H9 (cell line): ENCODE measurements at regions not wholly inside any gene's neighbourhood (a gene's known extent, or its start where the extent isn't known, plus 50 kb on each side); places are given as distances from the start of the nearest gene placed in this dataset.
A peak's percentile ranks its signal among the peaks of the same experiment; 100 is the strongest.

ENCODE experiments used
- DNase-seq: peaks from one replicate; pipeline ENCODE4 v3.0.0-alpha.2; 2017
- H2AFZ ChIP-seq: one replicate; pipeline ENCODE4 v1.6.1; 2013; ENCODE audit warnings: mild to moderate bottlenecking, low read length, control low read depth, moderate library complexity
- H2AK5ac ChIP-seq: 2 replicates; pipeline ENCODE4 v1.6.1; 2013; ENCODE audit warnings: low read length, control low read depth, mixed read lengths; ENCODE audit not compliant: insufficient read length
- H2BK120ac ChIP-seq: one replicate; pipeline ENCODE4 v1.6.1; 2013; ENCODE audit warnings: low read depth, mild to moderate bottlenecking, low read length, control low read depth, inconsistent platforms; ENCODE audit not compliant: poor library complexity, severe bottlenecking
- H2BK12ac ChIP-seq: 2 replicates; pipeline ENCODE4 v1.6.1; 2013; ENCODE audit warnings: low read length, control low read depth, mixed read lengths, low read depth; ENCODE audit not compliant: insufficient read length
- H2BK15ac ChIP-seq: 2 replicates; pipeline ENCODE4 v1.6.1; 2013; ENCODE audit warnings: low read depth, low read length, control low read depth
- H2BK20ac ChIP-seq: one replicate; pipeline ENCODE4 v1.6.1; 2013; ENCODE audit warnings: low read depth, mild to moderate bottlenecking, low read length, control low read depth, inconsistent platforms; ENCODE audit not compliant: poor library complexity, severe bottlenecking
- H2BK5ac ChIP-seq: 2 replicates; pipeline ENCODE4 v1.6.1; 2013; ENCODE audit warnings: low read length, control low read depth, mixed read lengths; ENCODE audit not compliant: insufficient read length
- H3K14ac ChIP-seq: 2 replicates; pipeline ENCODE4 v1.6.1; 2013; ENCODE audit warnings: low read length, control low read depth; ENCODE audit not compliant: insufficient read depth
- H3K18ac ChIP-seq: 2 replicates; pipeline ENCODE4 v1.6.1; 2013; ENCODE audit warnings: low read depth, mild to moderate bottlenecking, mixed read lengths, low read length, control low read depth; ENCODE audit not compliant: insufficient read length
- H3K23ac ChIP-seq: 2 replicates; pipeline ENCODE4 v1.6.1; 2013; ENCODE audit warnings: low read length, control low read depth, mixed read lengths, low read depth; ENCODE audit not compliant: insufficient read length
- H3K23me2 ChIP-seq: 2 replicates; pipeline ENCODE4 v1.6.1; 2013; ENCODE audit warnings: low read depth, mild to moderate bottlenecking, mixed read lengths, low read length, control low read depth; ENCODE audit not compliant: insufficient read length, poor library complexity, severe bottlenecking
- H3K27ac ChIP-seq: 2 replicates; pipeline ENCODE4 v1.5.1; 2013; ENCODE audit warnings: low read length, control low read depth, mixed read lengths, low read depth; ENCODE audit not compliant: insufficient read length
- H3K27me3 ChIP-seq: 2 replicates; pipeline ENCODE4 v1.6.1; 2013; ENCODE audit warnings: low read length, control low read depth, inconsistent platforms; ENCODE audit not compliant: insufficient read depth
- H3K4ac ChIP-seq: 2 replicates; pipeline ENCODE4 v1.6.1; 2013; ENCODE audit warnings: low read depth, mild to moderate bottlenecking, control low read depth, inconsistent platforms, low read length, moderate library complexity
- H3K4me1 ChIP-seq: 2 replicates; pipeline ENCODE4 v1.6.1; 2013; ENCODE audit warnings: low read length, control low read depth, inconsistent platforms; ENCODE audit not compliant: insufficient read depth
- H3K4me2 ChIP-seq: 2 replicates; pipeline ENCODE4 v1.6.1; 2013; ENCODE audit warnings: low read length, control low read depth, mixed read lengths; ENCODE audit not compliant: insufficient read length, insufficient read depth
- H3K56ac ChIP-seq: 2 replicates; pipeline ENCODE4 v1.6.1; 2013; ENCODE audit warnings: low read depth, mild to moderate bottlenecking, mixed read lengths, low read length, control low read depth; ENCODE audit not compliant: insufficient read length
- H3K79me1 ChIP-seq: 2 replicates; pipeline ENCODE4 v1.6.1; 2013; ENCODE audit warnings: low read depth, mild to moderate bottlenecking, moderate library complexity, low read length, control low read depth, inconsistent platforms; ENCODE audit not compliant: insufficient read depth, poor library complexity, severe bottlenecking
- H3K79me2 ChIP-seq: 2 replicates; pipeline ENCODE4 v1.6.1; 2013; ENCODE audit warnings: low read length, control low read depth, inconsistent platforms; ENCODE audit not compliant: insufficient read depth
- H3K9ac ChIP-seq: 2 replicates; pipeline ENCODE4 v1.6.1; 2013; ENCODE audit warnings: low read length, control low read depth, mixed read lengths; ENCODE audit not compliant: insufficient read length; ENCODE audit errors: extremely low read depth
- H3K9me3 ChIP-seq: one replicate; pipeline ENCODE4 v1.6.1; 2013; ENCODE audit warnings: low read depth, low read length, inconsistent platforms; ENCODE audit not compliant: control insufficient read depth
- H3T11ph ChIP-seq: one replicate; pipeline ENCODE4 v1.6.1; 2013; ENCODE audit warnings: mild to moderate bottlenecking, low read length, control low read depth, inconsistent platforms
- H4K20me1 ChIP-seq: one replicate; pipeline ENCODE4 v1.6.1; 2013; ENCODE audit not compliant: control insufficient read depth, insufficient read length, insufficient read depth
- H4K5ac ChIP-seq: 2 replicates; pipeline ENCODE4 v1.6.1; 2013; ENCODE audit warnings: low read depth, mild to moderate bottlenecking, mixed read lengths, low read length, control low read depth; ENCODE audit not compliant: insufficient read length
- H4K8ac ChIP-seq: replicated peaks from 2 replicates; pipeline ENCODE4 v1.6.1; 2013; ENCODE audit warnings: low read length, control low read depth, mixed read lengths, low read depth; ENCODE audit not compliant: insufficient read length
- H4K91ac ChIP-seq: 2 replicates; pipeline ENCODE4 v1.6.1; 2013; ENCODE audit warnings: low read depth, mild to moderate bottlenecking, moderate library complexity, mixed read lengths, low read length, control low read depth; ENCODE audit not compliant: insufficient read length
- H3K27ac Mint-ChIP-seq, 3 experiments: 2 replicates in 2 of 3; 3 replicates in 1 of 3; pipeline ENCODE4 v1.8.0; 2020 to 2021; ENCODE audit warnings: mixed read lengths in 3 of 3, mild to moderate bottlenecking in 1 of 3, moderate library complexity in 1 of 3
- H3K27me3 Mint-ChIP-seq: 2 replicates; pipeline ENCODE4 v1.8.0; 2021; ENCODE audit warnings: low read depth, mild to moderate bottlenecking, moderate library complexity, mixed read lengths
- H3K36me3 Mint-ChIP-seq, 3 experiments: 2 replicates in 2 of 3; 3 replicates in 1 of 3; pipeline ENCODE4 v1.8.0; 2020 to 2021; ENCODE audit warnings: low read depth in 3 of 3, mixed read lengths in 3 of 3; ENCODE audit not compliant: insufficient read depth in 1 of 3
- H3K4me1 Mint-ChIP-seq, 2 experiments: 2 replicates each; pipeline ENCODE4 v1.8.0; 2020; ENCODE audit warnings: mixed read lengths in 2 of 2
- H3K4me3 Mint-ChIP-seq, 2 experiments: 2 replicates in 1 of 2; 3 replicates in 1 of 2; pipeline ENCODE4 v1.8.0; 2020 to 2021; ENCODE audit warnings: mild to moderate bottlenecking in 2 of 2, mixed read lengths in 2 of 2, moderate library complexity in 1 of 2
- H3K9me3 Mint-ChIP-seq, 2 experiments: 2 replicates in 1 of 2; 3 replicates in 1 of 2; pipeline ENCODE4 v1.8.0; 2020; ENCODE audit warnings: mild to moderate bottlenecking in 2 of 2, mixed read lengths in 2 of 2, moderate library complexity in 1 of 2
- WGBS: extraction: QIAGEN DNeasy Blood & Tissue Kit; methylation state at CpG from one replicate; pipeline ENCODE4 v1.1.7; 2013; ENCODE audit warnings: missing lambda C conversion rate, low lambda C conversion rate, mixed read lengths; ENCODE audit not compliant: insufficient read length; ENCODE audit errors: extremely low coverage; 5-methylcytosine and 5-hydroxymethylcytosine counted together
- TF ChIP-seq, protein P1 (sequence below): fragments of 200-600 bp; sonication (generic); conservative IDR thresholded peaks from 3 replicates; pipeline ENCODE4 v1.8.0; 2021; ENCODE audit warnings: antibody characterized with exemption, mild to moderate bottlenecking

DNA sequence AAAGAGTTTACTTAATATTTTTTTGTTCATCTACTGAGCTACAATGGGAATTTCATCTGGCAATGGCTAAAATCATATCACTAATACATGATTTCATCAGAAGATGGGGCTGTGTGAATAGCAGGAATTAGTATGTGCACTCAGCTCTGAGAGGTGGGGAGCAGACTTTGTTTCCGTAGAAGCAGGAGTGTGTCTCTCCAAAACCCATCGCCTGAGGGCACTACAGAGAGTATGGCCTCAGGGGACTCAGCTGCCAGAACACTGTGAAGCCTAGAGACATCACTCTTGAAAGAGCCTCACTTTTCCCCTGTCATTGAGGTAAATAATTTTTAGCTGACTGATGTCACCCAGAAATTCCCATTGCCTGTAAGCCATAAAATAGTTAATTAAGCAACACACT is 261.4 kb upstream of the ISX start:
- Histone ChIP-seq H3K14ac (no peak overlapping the region), H3K27ac (no peak overlapping the region), H3K23ac (no peak overlapping the region), H3K18ac (no peak overlapping the region), H2BK5ac (no peak overlapping the region), H2BK120ac (no peak overlapping the region), H4K20me1 (no peaks in the 10 kb centered on the region), H3K4me1 (no peaks in the 10 kb centered on the region; the same call in none of the 2 replicates), H3T11ph (no peak overlapping the region), H3K9me3 (no peaks in the 10 kb centered on the region), H2AK5ac (no peak overlapping the region), H3K9ac (no peak overlapping the region), H3K4me2 (no peak overlapping the region), H4K8ac (no peak overlapping the region), H3K27me3 (no peaks in the 10 kb centered on the region), H3K23me2 (no peaks in the 10 kb centered on the region), H2BK20ac (no peak overlapping the region), H4K5ac (no peak overlapping the region), H4K91ac (no peak overlapping the region), H2BK12ac (no peak overlapping the region), H2AFZ (no peak overlapping the region), H3K79me2 (no peaks in the 10 kb centered on the region), H2BK15ac (no peak overlapping the region), H3K4ac (no peak overlapping the region), H3K79me1 (no peaks in the 10 kb centered on the region), H3K56ac (no peak overlapping the region)
- WGBS = no CpG with 5 or more reads among the region's 2 CpGs
- Mint-ChIP-seq H3K4me1 (peaks cover 18 to 26% of the 10 kb centered on the region in 2 experiments), H3K9me3 (no peaks in the 10 kb centered on the region; a peak in 2 of 5 replicates), H3K36me3 (no peaks in the 10 kb centered on the region; a peak in 1 of 7 replicates), H3K27me3 (peaks cover 4% of the 10 kb centered on the region), H3K27ac (no peak overlapping the region; a peak in 1 of 7 replicates), H3K4me3 (no peak overlapping the region)
- TF ChIP-seq, protein P1, sequence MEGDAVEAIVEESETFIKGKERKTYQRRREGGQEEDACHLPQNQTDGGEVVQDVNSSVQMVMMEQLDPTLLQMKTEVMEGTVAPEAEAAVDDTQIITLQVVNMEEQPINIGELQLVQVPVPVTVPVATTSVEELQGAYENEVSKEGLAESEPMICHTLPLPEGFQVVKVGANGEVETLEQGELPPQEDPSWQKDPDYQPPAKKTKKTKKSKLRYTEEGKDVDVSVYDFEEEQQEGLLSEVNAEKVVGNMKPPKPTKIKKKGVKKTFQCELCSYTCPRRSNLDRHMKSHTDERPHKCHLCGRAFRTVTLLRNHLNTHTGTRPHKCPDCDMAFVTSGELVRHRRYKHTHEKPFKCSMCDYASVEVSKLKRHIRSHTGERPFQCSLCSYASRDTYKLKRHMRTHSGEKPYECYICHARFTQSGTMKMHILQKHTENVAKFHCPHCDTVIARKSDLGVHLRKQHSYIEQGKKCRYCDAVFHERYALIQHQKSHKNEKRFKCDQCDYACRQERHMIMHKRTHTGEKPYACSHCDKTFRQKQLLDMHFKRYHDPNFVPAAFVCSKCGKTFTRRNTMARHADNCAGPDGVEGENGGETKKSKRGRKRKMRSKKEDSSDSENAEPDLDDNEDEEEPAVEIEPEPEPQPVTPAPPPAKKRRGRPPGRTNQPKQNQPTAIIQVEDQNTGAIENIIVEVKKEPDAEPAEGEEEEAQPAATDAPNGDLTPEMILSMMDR = peak; percentile 53
- peak; percentile 46 for DNase-seq
